Mesothelial cell of epicardium (in vitro differentiated cells): ENCODE measurements at regions not wholly inside any gene's neighbourhood (a gene's known extent, or its start where the extent isn't known, plus 50 kb on each side); places are given as distances from the start of the nearest gene placed in this dataset.

Experiments used
- DNase-seq, 2 experiments: peaks; one replicate each; pipeline ENCODE4 v3.0.0; 2021; ENCODE audit warnings: low spot score in 2 of 2; ENCODE audit not compliant: unreplicated experiment in 2 of 2
- H3K27ac Mint-ChIP-seq: 2 replicates; pipeline ENCODE4 v1.8.0; 2021; ENCODE audit warnings: mixed read lengths
- H3K27me3 Mint-ChIP-seq: 2 replicates; pipeline ENCODE4 v1.8.0; 2021; ENCODE audit warnings: low read depth, mixed read lengths
- H3K36me3 Mint-ChIP-seq: 2 replicates; pipeline ENCODE4 v1.8.0; 2021; ENCODE audit warnings: mixed read lengths
- H3K4me1 Mint-ChIP-seq: 2 replicates; pipeline ENCODE4 v1.8.0; 2021; ENCODE audit warnings: mixed read lengths
- H3K4me3 Mint-ChIP-seq: 2 replicates; pipeline ENCODE4 v1.8.0; 2021; ENCODE audit warnings: mild to moderate bottlenecking, moderate library complexity, mixed read lengths
- H3K9me3 Mint-ChIP-seq: 2 replicates; pipeline ENCODE4 v1.8.0; 2021; ENCODE audit warnings: mixed read lengths
- CTCF ChIP-seq: fragments of 200-600 bp; sonication (generic); IDR thresholded peaks from one replicate; pipeline ENCODE4 v1.5.0; 2021; ENCODE audit warnings: antibody characterized with exemption; ENCODE audit not compliant: unreplicated experiment

GRCh38 chr1:216936779-216937178 lies 213.6 kb upstream of the ESRRG start:
- Mint-ChIP-seq H3K9me3 (no peaks in the 10 kb centered on the region), H3K4me1 (peaks cover 9% of the 10 kb centered on the region), H3K4me3 (no peak overlapping the region), H3K27ac (no peak overlapping the region), H3K27me3 (peaks cover 37% of the 10 kb centered on the region), H3K36me3 (no peaks in the 10 kb centered on the region)
- no peak for DNase-seq
- TF ChIP-seq CTCF, result no peak

- DNase-seq, result no peak
- no peak overlapping the region for H3K27ac Mint-ChIP-seq
- H3K36me3 Mint-ChIP-seq, result no peaks in the 10 kb centered on the region
- H3K4me1 Mint-ChIP-seq, result peaks cover 9% of the 10 kb centered on the region
- H3K4me3 Mint-ChIP-seq, result no peak overlapping the region
- H3K9me3 Mint-ChIP-seq, result no peaks in the 10 kb centered on the region
- peaks cover 32% of the 10 kb centered on the region for H3K27me3 Mint-ChIP-seq
- TF ChIP-seq CTCF, result no peak
These were observed 212.7 kb upstream of the ESRRG start for GRCh38 chr1:216935901-216936300.

- no peak overlapping the region for H3K27ac Mint-ChIP-seq
- TF ChIP-seq CTCF, result no peak
- H3K4me3 Mint-ChIP-seq, result no peak overlapping the region
- peaks cover 4% of the 10 kb centered on the region for H3K4me1 Mint-ChIP-seq
- no peak for DNase-seq
- H3K36me3 Mint-ChIP-seq, result no peaks in the 10 kb centered on the region
- H3K27me3 Mint-ChIP-seq, result peaks cover 7% of the 10 kb centered on the region
- no peaks in the 10 kb centered on the region for H3K9me3 Mint-ChIP-seq
These were observed 209.2 kb upstream of the ESRRG start for GRCh38 chr1:216932424-216932823.

GRCh38 chr1:216929870-216930582 lies 206.8 kb upstream of the ESRRG start:
- H3K36me3 Mint-ChIP-seq, result no peaks in the 10 kb centered on the region
- peaks cover 8% of the 10 kb centered on the region for H3K27me3 Mint-ChIP-seq
- DNase-seq, result no peak
- TF ChIP-seq CTCF, result no peak
- no peak overlapping the region for H3K4me3 Mint-ChIP-seq
- H3K9me3 Mint-ChIP-seq, result no peaks in the 10 kb centered on the region
- peaks cover 2% of the 10 kb centered on the region for H3K4me1 Mint-ChIP-seq
- H3K27ac Mint-ChIP-seq, result no peak overlapping the region

GRCh38 chr1:216927633-216928032 lies 204.4 kb upstream of the ESRRG start:
- Mint-ChIP-seq H3K4me3 (no peak overlapping the region), H3K27ac (no peak overlapping the region), H3K27me3 (peaks cover 16% of the 10 kb centered on the region), H3K4me1 (peaks cover 2% of the 10 kb centered on the region), H3K36me3 (no peaks in the 10 kb centered on the region), H3K9me3 (no peaks in the 10 kb centered on the region)
- no peak for DNase-seq
- no peak for TF ChIP-seq CTCF
